Activated T-cell treated with anti-CD3 and anti-CD28 coated beads, Interleukin-2, amount 50 U/mL, for 1 hour (primary cell): ENCODE measurements at regions not wholly inside any gene's neighbourhood (a gene's known extent, or its start where the extent isn't known, plus 50 kb on each side); places are given as distances from the start of the nearest gene placed in this dataset.

Source experiments
- DNase-seq: peaks from one replicate; pipeline ENCODE4 v3.0.0-alpha.2; 2020

GRCh38 chr18:29309366-29309765, 1132.4 kb upstream of the CDH2 start:
- no peak for DNase-seq

- DNase-seq = no peak
These were observed 1131.1 kb upstream of the CDH2 start for GRCh38 chr18:29307982-29308381.

- DNase-seq = no peak
These were observed 1130.3 kb upstream of the CDH2 start for GRCh38 chr18:29307231-29307630.

GRCh38 chr18:29305516-29305915, 1128.6 kb upstream of the CDH2 start:
- DNase-seq = no peak

- no peak for DNase-seq
These were observed 1124.1 kb upstream of the CDH2 start for GRCh38 chr18:29301048-29301447.

- DNase-seq = no peak
These were observed 1108.5 kb upstream of the CDH2 start for GRCh38 chr18:29285471-29285870.

GRCh38 chr18:29271501-29271900, 1094.6 kb upstream of the CDH2 start:
- DNase-seq = no peak

GRCh38 chr18:29259838-29260237, 1082.9 kb upstream of the CDH2 start:
- DNase-seq = no peak

- no peak for DNase-seq
These were observed 1077.2 kb upstream of the CDH2 start for GRCh38 chr18:29254123-29254522.

- no peak for DNase-seq
These were observed 1074.8 kb upstream of the CDH2 start for GRCh38 chr18:29251681-29252080.

- no peak for DNase-seq
These were observed 1073.9 kb upstream of the CDH2 start for GRCh38 chr18:29250843-29251242.

GRCh38 chr18:29250259-29250658, 1073.3 kb upstream of the CDH2 start:
- DNase-seq = no peak

GRCh38 chr18:29248805-29249204, 1071.9 kb upstream of the CDH2 start:
- DNase-seq = no peak

- DNase-seq = no peak
These were observed 1064.3 kb upstream of the CDH2 start for GRCh38 chr18:29241199-29241598.

- no peak for DNase-seq
These were observed 1057.8 kb upstream of the CDH2 start for GRCh38 chr18:29234751-29235150.

- DNase-seq = no peak
These were observed 1049.3 kb upstream of the CDH2 start for GRCh38 chr18:29226213-29226612.

- DNase-seq = no peak
These were observed 1048.4 kb upstream of the CDH2 start for GRCh38 chr18:29225351-29225750.

- DNase-seq = no peak
These were observed 1041.2 kb upstream of the CDH2 start for GRCh38 chr18:29218091-29218490.

- DNase-seq = no peak
These were observed 1040.4 kb upstream of the CDH2 start for GRCh38 chr18:29217124-29217915.

- no peak for DNase-seq
These were observed 1021.9 kb upstream of the CDH2 start for GRCh38 chr18:29198834-29199233.

- no peak for DNase-seq
These were observed 1019.4 kb upstream of the CDH2 start for GRCh38 chr18:29196307-29196706.

- DNase-seq = no peak
These were observed 1014.3 kb upstream of the CDH2 start for GRCh38 chr18:29191263-29191662.

GRCh38 chr18:29188760-29189159, 1011.8 kb upstream of the CDH2 start:
- no peak for DNase-seq

- DNase-seq = no peak
These were observed 1008.9 kb upstream of the CDH2 start for GRCh38 chr18:29185801-29186200.

GRCh38 chr18:29184654-29185053, 1007.7 kb upstream of the CDH2 start:
- DNase-seq = no peak
